Activated CD4-positive, alpha-beta T cell treated with anti-CD3 and anti-CD28 coated beads, Interleukin-2, amount 10 ng/mL, durations not matched to agents 7 days and 5 days (primary cell): ENCODE measurements at regions not wholly inside any gene's neighbourhood (a gene's known extent, or its start where the extent isn't known, plus 50 kb on each side); places are given as distances from the start of the nearest gene placed in this dataset.
"Not testable (repeated sequence)": the region's sequence is repeated elsewhere in the genome, so short reads cannot be mapped to it uniquely, and the experiment has no call there.

Source experiments
- CTCF ChIA-PET: fragments of 350-600 bp; sonication (Branson Sonifier 250); formaldehyde crosslinking; loops from one replicate; lab custom pipeline; 2021; ENCODE audit warnings: antibody characterized with exemption; lab: Charles Lee
- POLR2A ChIA-PET: fragments of 350-600 bp; sonication (Branson Sonifier 250); formaldehyde crosslinking; loops from one replicate; lab custom pipeline; 2021; ENCODE audit warnings: antibody characterized with exemption; lab: Charles Lee
- DNase-seq: peaks from one replicate; pipeline ENCODE4 v3.0.0-alpha.2; 2020
- H3K27ac Mint-ChIP-seq: one replicate; pipeline ENCODE4 v1.8.0; 2021; ENCODE audit warnings: mild to moderate bottlenecking, moderate library complexity, mixed read lengths
- H3K27me3 Mint-ChIP-seq: one replicate; pipeline ENCODE4 v1.8.0; 2021; ENCODE audit warnings: mixed read lengths
- H3K36me3 Mint-ChIP-seq: one replicate; pipeline ENCODE4 v1.8.0; 2021; ENCODE audit warnings: low read depth, mixed read lengths
- H3K4me1 Mint-ChIP-seq: one replicate; pipeline ENCODE4 v1.8.0; 2021; ENCODE audit warnings: mixed read lengths
- H3K4me3 Mint-ChIP-seq: one replicate; pipeline ENCODE4 v1.8.0; 2021; ENCODE audit warnings: mild to moderate bottlenecking, moderate library complexity, mixed read lengths
- H3K9me3 Mint-ChIP-seq: one replicate; pipeline ENCODE4 v1.8.0; 2021; ENCODE audit warnings: mixed read lengths

GRCh38 chrX:1835056-1835455 is 220.2 kb downstream of the ASMT start:
- no peaks in the 10 kb centered on the region for H3K4me1 Mint-ChIP-seq
- ChIA-PET POLR2A (no interaction called here), CTCF (no interaction called here)
- no peak for DNase-seq
- no peaks in the 10 kb centered on the region for H3K36me3 Mint-ChIP-seq
- H3K27ac Mint-ChIP-seq = no peak overlapping the region
- H3K9me3 Mint-ChIP-seq = peaks cover 22% of the 10 kb centered on the region
- H3K27me3 Mint-ChIP-seq = no peaks in the 10 kb centered on the region
- no peak overlapping the region for H3K4me3 Mint-ChIP-seq

- H3K27ac Mint-ChIP-seq = no peak overlapping the region
- peaks cover 26% of the 10 kb centered on the region for H3K9me3 Mint-ChIP-seq
- no peaks in the 10 kb centered on the region for H3K4me1 Mint-ChIP-seq
- CTCF ChIA-PET = no interaction called here
- DNase-seq = no peak
- no peaks in the 10 kb centered on the region for H3K36me3 Mint-ChIP-seq
- H3K4me3 Mint-ChIP-seq = no peak overlapping the region
- POLR2A ChIA-PET = no interaction called here
- no peaks in the 10 kb centered on the region for H3K27me3 Mint-ChIP-seq
These were observed 221.8 kb downstream of the ASMT start for GRCh38 chrX:1836683-1837082.

- DNase-seq = no peak
- H3K36me3 Mint-ChIP-seq = no peaks in the 10 kb centered on the region
- no peaks in the 10 kb centered on the region for H3K27me3 Mint-ChIP-seq
- H3K9me3 Mint-ChIP-seq = peaks cover 16% of the 10 kb centered on the region
- ChIA-PET POLR2A (no interaction called here), CTCF (no interaction called here)
- H3K4me1 Mint-ChIP-seq = no peaks in the 10 kb centered on the region
- H3K27ac Mint-ChIP-seq = no peak overlapping the region
- H3K4me3 Mint-ChIP-seq = no peak overlapping the region
These were observed 226.9 kb downstream of the ASMT start for GRCh38 chrX:1841746-1842145.

GRCh38 chrX:1847000-1847399 is 232.1 kb downstream of the ASMT start:
- H3K27ac Mint-ChIP-seq, H3K4me1 Mint-ChIP-seq, DNase-seq, H3K27me3 Mint-ChIP-seq, H3K9me3 Mint-ChIP-seq, H3K36me3 Mint-ChIP-seq, H3K4me3 Mint-ChIP-seq, CTCF ChIA-PET, POLR2A ChIA-PET: not testable (repeated sequence)

- H3K4me1 Mint-ChIP-seq, H3K36me3 Mint-ChIP-seq, CTCF ChIA-PET, H3K9me3 Mint-ChIP-seq, H3K27ac Mint-ChIP-seq, H3K27me3 Mint-ChIP-seq, H3K4me3 Mint-ChIP-seq, DNase-seq, POLR2A ChIA-PET: not testable (repeated sequence)
These were observed 232.9 kb downstream of the ASMT start for GRCh38 chrX:1847790-1848189.

- CTCF ChIA-PET = no interaction called here
- Mint-ChIP-seq H3K4me3 (no peak overlapping the region), H3K36me3 (no peaks in the 10 kb centered on the region), H3K27me3 (no peaks in the 10 kb centered on the region), H3K27ac (no peak overlapping the region), H3K9me3 (no peaks in the 10 kb centered on the region), H3K4me1 (no peaks in the 10 kb centered on the region)
- no peak for DNase-seq
- POLR2A ChIA-PET = no interaction called here
These were observed 236.7 kb downstream of the ASMT start for GRCh38 chrX:1851527-1851926.

GRCh38 chrX:1852082-1852481 is 237.2 kb downstream of the ASMT start:
- Mint-ChIP-seq H3K4me1 (no peaks in the 10 kb centered on the region), H3K4me3 (no peak overlapping the region), H3K27ac (no peak overlapping the region), H3K9me3 (no peaks in the 10 kb centered on the region), H3K27me3 (no peaks in the 10 kb centered on the region), H3K36me3 (no peaks in the 10 kb centered on the region)
- no peak for DNase-seq
- POLR2A ChIA-PET = no interaction called here
- CTCF ChIA-PET = no interaction called here

GRCh38 chrX:1853447-1853846 is 238.6 kb downstream of the ASMT start:
- POLR2A ChIA-PET = no interaction called here
- CTCF ChIA-PET = no interaction called here
- H3K4me1 Mint-ChIP-seq = no peaks in the 10 kb centered on the region
- no peaks in the 10 kb centered on the region for H3K36me3 Mint-ChIP-seq
- DNase-seq = no peak
- no peaks in the 10 kb centered on the region for H3K27me3 Mint-ChIP-seq
- H3K4me3 Mint-ChIP-seq = no peak overlapping the region
- H3K27ac Mint-ChIP-seq = no peak overlapping the region
- H3K9me3 Mint-ChIP-seq = no peaks in the 10 kb centered on the region

GRCh38 chrX:1853916-1854315 is 239.1 kb downstream of the ASMT start:
- no peaks in the 10 kb centered on the region for H3K36me3 Mint-ChIP-seq
- no peaks in the 10 kb centered on the region for H3K9me3 Mint-ChIP-seq
- DNase-seq = no peak
- no peak overlapping the region for H3K27ac Mint-ChIP-seq
- no peak overlapping the region for H3K4me3 Mint-ChIP-seq
- H3K27me3 Mint-ChIP-seq = no peaks in the 10 kb centered on the region
- ChIA-PET POLR2A (no interaction called here), CTCF (no interaction called here)
- no peaks in the 10 kb centered on the region for H3K4me1 Mint-ChIP-seq

GRCh38 chrX:1854861-1855260 is 240.0 kb downstream of the ASMT start:
- POLR2A ChIA-PET, H3K9me3 Mint-ChIP-seq, H3K27me3 Mint-ChIP-seq, H3K4me3 Mint-ChIP-seq, DNase-seq, H3K27ac Mint-ChIP-seq, H3K36me3 Mint-ChIP-seq, H3K4me1 Mint-ChIP-seq, CTCF ChIA-PET: not testable (repeated sequence)

GRCh38 chrX:1859266-1859665 is 244.4 kb downstream of the ASMT start:
- CTCF ChIA-PET, H3K36me3 Mint-ChIP-seq, H3K27ac Mint-ChIP-seq, H3K9me3 Mint-ChIP-seq, H3K4me3 Mint-ChIP-seq, H3K4me1 Mint-ChIP-seq, DNase-seq, POLR2A ChIA-PET, H3K27me3 Mint-ChIP-seq: not testable (repeated sequence)

GRCh38 chrX:1860936-1861594 is 246.2 kb downstream of the ASMT start:
- no peak overlapping the region for H3K4me3 Mint-ChIP-seq
- H3K36me3 Mint-ChIP-seq = no peaks in the 10 kb centered on the region
- DNase-seq = no peak
- H3K4me1 Mint-ChIP-seq = no peaks in the 10 kb centered on the region
- CTCF ChIA-PET = no interaction called here
- H3K9me3 Mint-ChIP-seq = peaks cover 3% of the 10 kb centered on the region
- POLR2A ChIA-PET = no interaction called here
- no peaks in the 10 kb centered on the region for H3K27me3 Mint-ChIP-seq
- H3K27ac Mint-ChIP-seq = no peak overlapping the region

GRCh38 chrX:1863995-1864394 is 249.1 kb downstream of the ASMT start:
- H3K9me3 Mint-ChIP-seq, DNase-seq, CTCF ChIA-PET, H3K4me3 Mint-ChIP-seq, H3K27ac Mint-ChIP-seq, H3K36me3 Mint-ChIP-seq, H3K4me1 Mint-ChIP-seq, POLR2A ChIA-PET, H3K27me3 Mint-ChIP-seq: not testable (repeated sequence)

- Mint-ChIP-seq H3K4me3 (no peak overlapping the region), H3K9me3 (peaks cover 4% of the 10 kb centered on the region), H3K27me3 (no peaks in the 10 kb centered on the region), H3K27ac (no peak overlapping the region), H3K4me1 (no peaks in the 10 kb centered on the region), H3K36me3 (no peaks in the 10 kb centered on the region)
- DNase-seq = no peak
- ChIA-PET CTCF (no interaction called here), POLR2A (no interaction called here)
These were observed 255.6 kb downstream of the ASMT start for GRCh38 chrX:1870421-1870820.
